Nephron (organoid): ENCODE measurements at regions not wholly inside any gene's neighbourhood (a gene's known extent, or its start where the extent isn't known, plus 50 kb on each side); places are given as distances from the start of the nearest gene placed in this dataset.

Source experiments
- H3K27ac Mint-ChIP-seq, 3 experiments: 2 replicates each; pipeline ENCODE4 v1.8.0; 2020; ENCODE audit warnings: mixed read lengths in 3 of 3, mild to moderate bottlenecking in 2 of 3, moderate library complexity in 1 of 3
- H3K27me3 Mint-ChIP-seq: 2 replicates; pipeline ENCODE4 v1.8.0; 2021; ENCODE audit warnings: low read depth, mild to moderate bottlenecking, moderate library complexity, mixed read lengths
- H3K36me3 Mint-ChIP-seq: 2 replicates; pipeline ENCODE4 v1.8.0; 2020; ENCODE audit warnings: low read depth, mixed read lengths
- H3K4me1 Mint-ChIP-seq: 2 replicates; pipeline ENCODE4 v1.8.0; 2020; ENCODE audit warnings: mixed read lengths
- H3K4me3 Mint-ChIP-seq, 3 experiments: 2 replicates each; pipeline ENCODE4 v1.8.0; 2020; ENCODE audit warnings: mild to moderate bottlenecking in 3 of 3, mixed read lengths in 3 of 3, moderate library complexity in 2 of 3
- H3K9me3 Mint-ChIP-seq: 2 replicates; pipeline ENCODE4 v1.8.0; 2020; ENCODE audit warnings: mixed read lengths
- TF ChIP-seq, protein P1 (sequence below), 3 experiments: fragments of 200-600 bp; sonication (generic); IDR thresholded peaks; one replicate each; pipeline ENCODE4 v1.5.0; 2021; ENCODE audit warnings: antibody characterized with exemption in 3 of 3; ENCODE audit not compliant: unreplicated experiment in 3 of 3

DNA sequence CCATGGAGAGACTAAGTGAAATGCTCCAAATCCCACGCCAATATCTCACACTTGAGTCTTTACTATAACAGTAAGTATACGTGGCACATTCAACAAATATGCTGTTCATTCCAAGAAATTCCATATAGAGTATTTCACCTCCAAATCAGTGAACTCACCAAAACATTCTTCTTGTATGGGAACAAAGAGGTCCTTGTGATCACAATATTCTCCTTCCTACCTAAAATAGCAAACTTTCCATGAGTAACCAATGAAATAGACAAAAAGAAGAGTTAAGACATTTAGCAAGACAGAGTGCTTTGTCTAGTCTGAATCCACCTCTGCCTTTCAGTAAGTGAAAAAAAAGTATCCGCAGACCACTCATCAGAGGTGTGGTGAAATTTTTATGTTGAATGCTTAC lies 77.3 kb upstream of the NXPH1 start:
- no peak overlapping the region for H3K27ac Mint-ChIP-seq
- no peak overlapping the region for H3K4me3 Mint-ChIP-seq
- TF ChIP-seq, protein P1, sequence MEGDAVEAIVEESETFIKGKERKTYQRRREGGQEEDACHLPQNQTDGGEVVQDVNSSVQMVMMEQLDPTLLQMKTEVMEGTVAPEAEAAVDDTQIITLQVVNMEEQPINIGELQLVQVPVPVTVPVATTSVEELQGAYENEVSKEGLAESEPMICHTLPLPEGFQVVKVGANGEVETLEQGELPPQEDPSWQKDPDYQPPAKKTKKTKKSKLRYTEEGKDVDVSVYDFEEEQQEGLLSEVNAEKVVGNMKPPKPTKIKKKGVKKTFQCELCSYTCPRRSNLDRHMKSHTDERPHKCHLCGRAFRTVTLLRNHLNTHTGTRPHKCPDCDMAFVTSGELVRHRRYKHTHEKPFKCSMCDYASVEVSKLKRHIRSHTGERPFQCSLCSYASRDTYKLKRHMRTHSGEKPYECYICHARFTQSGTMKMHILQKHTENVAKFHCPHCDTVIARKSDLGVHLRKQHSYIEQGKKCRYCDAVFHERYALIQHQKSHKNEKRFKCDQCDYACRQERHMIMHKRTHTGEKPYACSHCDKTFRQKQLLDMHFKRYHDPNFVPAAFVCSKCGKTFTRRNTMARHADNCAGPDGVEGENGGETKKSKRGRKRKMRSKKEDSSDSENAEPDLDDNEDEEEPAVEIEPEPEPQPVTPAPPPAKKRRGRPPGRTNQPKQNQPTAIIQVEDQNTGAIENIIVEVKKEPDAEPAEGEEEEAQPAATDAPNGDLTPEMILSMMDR (IDR thresholded peaks at IDR 0.05; ENCODE audit: unreplicated experiment in 3 of 3): no peak
- no peaks in the 10 kb centered on the region for H3K36me3 Mint-ChIP-seq
- no peaks in the 10 kb centered on the region for H3K4me1 Mint-ChIP-seq
- H3K9me3 Mint-ChIP-seq: peaks cover 2% of the 10 kb centered on the region
- H3K27me3 Mint-ChIP-seq: no peaks in the 10 kb centered on the region

DNA sequence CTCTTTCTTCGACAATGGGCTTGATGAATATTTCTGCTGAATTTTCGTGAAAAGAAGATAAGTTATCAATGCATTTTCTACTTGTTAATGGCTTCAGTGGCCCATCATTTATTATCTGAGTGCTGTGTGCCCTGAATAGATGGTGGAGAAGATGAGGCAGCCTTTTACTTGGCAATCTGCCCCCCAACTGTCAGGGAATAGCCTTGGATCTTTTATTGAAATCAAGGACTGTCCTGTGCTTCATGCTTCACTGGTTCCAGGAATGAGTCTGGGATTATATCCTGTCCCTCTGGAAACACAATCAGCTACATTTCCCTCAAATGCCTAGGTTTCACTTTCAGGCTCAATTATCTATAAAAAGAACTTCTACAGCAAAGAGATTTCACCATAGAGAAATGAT lies 75.9 kb upstream of the NXPH1 start:
- Mint-ChIP-seq H3K27ac (no peak overlapping the region), H3K36me3 (no peaks in the 10 kb centered on the region), H3K4me3 (no peak overlapping the region), H3K27me3 (no peaks in the 10 kb centered on the region), H3K4me1 (no peaks in the 10 kb centered on the region), H3K9me3 (peaks cover 2% of the 10 kb centered on the region)
- TF ChIP-seq, protein P1 (IDR thresholded peaks at IDR 0.05; ENCODE audit: unreplicated experiment in 3 of 3): no peak

DNA sequence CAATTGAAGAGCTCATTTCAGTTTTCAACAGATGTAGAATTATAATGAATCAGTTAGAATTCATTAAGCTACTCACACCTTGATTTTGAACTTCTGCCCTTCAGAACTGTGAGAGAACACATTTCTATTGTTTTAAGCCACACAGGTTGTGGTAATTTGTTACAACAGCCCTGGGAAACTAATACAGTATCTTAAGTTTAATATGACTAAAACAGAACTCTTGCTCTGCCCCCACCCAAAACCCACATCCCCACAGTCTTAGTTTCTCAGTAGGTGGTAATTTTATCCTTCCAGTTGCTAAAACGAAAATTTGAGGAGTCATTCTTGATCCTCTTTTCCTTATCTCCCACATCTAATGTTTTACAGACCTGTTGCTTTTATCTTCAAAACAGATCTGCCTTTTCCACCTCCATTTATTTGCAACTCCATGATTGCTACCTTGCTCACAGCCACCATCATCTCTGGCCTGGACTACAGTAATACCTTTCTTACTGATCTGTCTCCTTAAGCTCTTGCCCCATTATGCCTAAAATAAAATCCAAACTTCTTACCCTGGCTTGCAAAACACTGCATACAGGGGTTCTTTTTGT lies 72.8 kb upstream of the NXPH1 start:
- H3K27me3 Mint-ChIP-seq: no peaks in the 10 kb centered on the region
- H3K9me3 Mint-ChIP-seq: no peaks in the 10 kb centered on the region
- TF ChIP-seq, protein P1 (IDR thresholded peaks at IDR 0.05; ENCODE audit: unreplicated experiment in 3 of 3): no peak
- H3K27ac Mint-ChIP-seq: no peak overlapping the region
- H3K4me1 Mint-ChIP-seq: no peaks in the 10 kb centered on the region
- no peaks in the 10 kb centered on the region for H3K36me3 Mint-ChIP-seq
- H3K4me3 Mint-ChIP-seq: no peak overlapping the region

DNA sequence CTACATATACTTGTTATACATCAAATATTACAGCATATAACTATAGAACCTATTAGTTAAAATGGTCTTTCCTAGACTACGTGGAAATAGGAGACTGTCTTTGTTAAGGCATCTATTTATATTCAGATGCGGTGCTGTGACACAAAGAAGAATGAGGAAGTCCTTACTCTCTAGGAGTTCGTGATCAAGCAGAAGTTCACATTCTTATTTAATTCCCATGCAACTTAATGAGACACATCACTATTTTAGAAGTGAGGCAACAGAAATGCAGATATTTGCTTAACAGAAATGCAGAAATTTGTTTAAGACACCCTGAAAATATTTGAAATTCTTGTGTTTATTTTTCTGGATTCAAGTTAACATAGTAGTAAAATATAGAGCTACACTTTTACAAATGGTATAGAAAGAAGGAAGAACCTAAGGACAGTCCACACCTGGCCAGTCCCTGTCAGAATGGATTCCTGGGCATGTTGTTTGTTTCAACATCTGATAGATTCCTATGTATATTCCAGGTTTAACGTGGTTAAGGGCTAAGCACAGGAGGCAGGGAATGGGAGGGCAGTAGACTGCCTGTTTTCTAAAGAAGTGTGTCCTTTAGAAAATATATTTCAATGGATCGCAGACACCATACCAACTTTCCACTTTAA lies 70.6 kb upstream of the NXPH1 start:
- H3K27me3 Mint-ChIP-seq: no peaks in the 10 kb centered on the region
- no peak overlapping the region for H3K4me3 Mint-ChIP-seq
- H3K36me3 Mint-ChIP-seq: no peaks in the 10 kb centered on the region
- H3K9me3 Mint-ChIP-seq: no peaks in the 10 kb centered on the region
- H3K27ac Mint-ChIP-seq: no peak overlapping the region
- TF ChIP-seq, protein P1 (IDR thresholded peaks at IDR 0.05; ENCODE audit: unreplicated experiment in 3 of 3): no peak
- no peaks in the 10 kb centered on the region for H3K4me1 Mint-ChIP-seq

DNA sequence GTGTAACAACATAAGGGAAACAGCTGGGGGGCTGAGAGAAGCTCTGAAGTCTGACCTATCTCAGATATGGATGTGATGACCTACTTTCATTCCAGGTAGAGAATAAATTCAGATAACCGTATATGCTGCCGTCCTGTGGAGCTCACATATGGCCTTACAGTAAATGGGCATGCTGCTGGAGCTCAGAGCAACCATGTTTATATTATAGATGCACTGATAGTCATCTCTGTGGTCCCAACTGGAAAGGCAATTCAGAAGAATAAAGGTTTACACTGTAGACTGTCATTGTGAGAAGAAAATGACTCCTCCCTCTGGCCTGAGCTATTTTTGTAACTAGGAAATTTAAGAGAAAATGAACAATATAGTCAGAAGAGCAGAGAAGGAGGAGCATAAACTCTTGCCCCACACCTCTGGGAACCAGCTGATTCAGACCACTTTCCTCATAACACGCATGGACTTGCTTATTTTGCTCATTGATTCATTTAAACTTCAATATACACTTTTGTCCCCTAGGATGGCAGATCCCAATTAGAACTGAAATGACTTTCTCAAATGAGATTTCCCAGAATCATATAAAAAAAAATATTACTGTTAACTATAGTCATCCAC lies 69.9 kb upstream of the NXPH1 start:
- no peaks in the 10 kb centered on the region for H3K36me3 Mint-ChIP-seq
- no peak overlapping the region for H3K27ac Mint-ChIP-seq
- H3K4me1 Mint-ChIP-seq: no peaks in the 10 kb centered on the region
- H3K4me3 Mint-ChIP-seq: no peak overlapping the region
- H3K27me3 Mint-ChIP-seq: no peaks in the 10 kb centered on the region
- no peaks in the 10 kb centered on the region for H3K9me3 Mint-ChIP-seq
- TF ChIP-seq, protein P1 (IDR thresholded peaks at IDR 0.05; ENCODE audit: unreplicated experiment in 3 of 3): no peak
